ENCODE measurements at regions not wholly inside any gene's neighbourhood (a gene's known extent, or its start where the extent isn't known, plus 50 kb on each side); places are given as distances from the start of the nearest gene placed in this dataset.
A peak's percentile ranks its signal among the peaks of the same experiment; 100 is the strongest.

DNA sequence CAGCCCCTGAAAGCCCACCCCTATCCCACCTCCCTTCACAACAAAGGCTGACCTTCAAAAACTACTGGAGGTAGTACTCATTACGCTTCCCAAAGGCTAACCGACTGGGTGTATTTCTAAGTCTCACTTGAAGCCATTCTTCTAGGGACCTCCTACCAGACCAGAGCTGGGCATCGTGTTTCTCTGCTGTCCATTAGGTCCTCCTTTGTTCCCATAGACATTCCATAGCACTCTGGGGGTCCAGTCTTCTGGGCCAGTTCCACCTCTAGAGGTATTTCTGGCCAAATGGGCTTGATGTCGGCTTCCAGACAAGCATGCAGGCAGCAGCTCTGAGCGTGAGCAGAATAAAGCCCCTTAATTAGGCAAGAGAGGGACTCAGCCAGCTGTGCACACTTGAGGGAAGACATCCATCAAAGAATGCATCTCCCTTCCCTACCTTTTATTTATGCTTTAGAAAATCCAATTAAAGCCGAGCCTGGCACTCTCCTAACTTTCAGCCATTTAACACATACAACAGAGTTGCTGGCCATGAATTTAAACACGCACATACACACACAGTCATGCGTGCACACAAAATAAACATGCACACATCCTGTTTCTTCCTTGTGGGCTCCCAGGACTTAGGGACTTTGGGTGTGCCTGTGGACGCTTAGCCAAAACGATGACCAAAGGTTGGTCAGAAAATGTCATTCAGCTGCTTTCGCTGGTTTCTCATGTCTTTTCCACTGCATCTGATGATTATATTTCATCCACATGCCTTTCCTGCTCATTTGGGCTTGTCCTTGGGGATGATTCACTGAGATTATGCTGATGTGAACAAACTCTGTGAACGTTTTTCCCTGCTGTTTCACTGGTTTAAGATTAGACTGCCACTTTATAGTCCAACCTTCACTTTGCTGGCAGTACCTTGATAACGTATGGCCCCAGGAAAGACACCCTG, 362.0 kb upstream of the NFE2L3 start:
- DNase-seq: no peak

DNA sequence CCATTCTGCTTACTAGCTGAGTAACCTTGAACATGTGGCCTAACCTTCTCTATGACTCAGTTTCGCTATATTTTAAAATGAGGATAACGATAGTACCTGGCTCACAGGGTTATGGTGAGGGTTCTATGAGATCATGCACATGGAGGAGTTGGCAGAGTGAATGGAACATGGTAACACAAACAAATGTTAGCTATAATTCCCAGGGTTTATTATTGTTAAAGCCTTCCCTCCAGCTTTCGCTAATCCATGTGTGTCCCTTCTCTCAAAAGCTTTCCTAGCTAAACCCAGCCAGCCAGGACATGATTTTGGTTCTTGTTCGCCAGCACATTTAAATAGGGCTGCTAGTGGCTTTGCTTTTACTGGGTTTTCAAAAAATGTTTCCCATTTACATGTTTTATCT, 361.0 kb upstream of the NFE2L3 start:
- DNase-seq: no peak

DNA sequence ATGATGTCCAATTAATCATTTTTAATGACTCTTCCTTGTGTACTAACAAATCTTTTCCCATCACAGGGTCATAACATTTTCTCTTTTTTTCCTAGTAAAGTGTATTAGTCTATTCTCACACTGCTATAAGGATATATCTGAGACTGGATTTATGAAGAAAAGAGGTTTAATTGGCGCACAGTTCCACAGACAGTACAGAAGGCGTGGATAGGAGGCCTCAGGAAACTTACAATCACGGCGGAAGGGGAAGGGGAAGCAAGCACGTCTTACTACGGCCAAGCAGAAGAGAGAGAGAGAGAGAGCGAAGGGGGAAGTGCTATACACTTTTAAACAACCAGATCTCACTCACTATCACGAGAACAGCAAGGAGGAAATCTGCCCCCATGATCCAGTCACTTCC, 359.4 kb upstream of the NFE2L3 start:
- no peak for DNase-seq

DNA sequence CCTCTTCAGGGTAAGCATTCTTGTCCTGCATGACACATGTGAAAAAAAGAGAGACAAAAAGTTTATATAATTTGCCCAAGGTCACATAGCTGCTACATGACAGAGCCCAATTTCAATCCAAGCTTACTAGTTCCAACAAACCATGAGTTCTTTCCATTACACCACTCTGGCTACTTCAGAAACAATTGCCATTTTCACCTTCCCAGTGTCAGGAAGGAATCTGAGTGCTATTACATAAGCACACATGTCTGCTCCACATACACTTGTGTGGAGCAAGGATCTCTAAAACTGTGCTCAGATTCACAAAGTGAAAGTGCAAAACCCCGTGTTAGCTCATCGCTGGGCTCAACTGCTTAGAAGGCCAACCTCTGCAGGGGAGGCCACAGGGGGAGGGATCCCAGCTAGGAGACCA, 356.2 kb upstream of the NFE2L3 start:
- no peak for DNase-seq

DNA sequence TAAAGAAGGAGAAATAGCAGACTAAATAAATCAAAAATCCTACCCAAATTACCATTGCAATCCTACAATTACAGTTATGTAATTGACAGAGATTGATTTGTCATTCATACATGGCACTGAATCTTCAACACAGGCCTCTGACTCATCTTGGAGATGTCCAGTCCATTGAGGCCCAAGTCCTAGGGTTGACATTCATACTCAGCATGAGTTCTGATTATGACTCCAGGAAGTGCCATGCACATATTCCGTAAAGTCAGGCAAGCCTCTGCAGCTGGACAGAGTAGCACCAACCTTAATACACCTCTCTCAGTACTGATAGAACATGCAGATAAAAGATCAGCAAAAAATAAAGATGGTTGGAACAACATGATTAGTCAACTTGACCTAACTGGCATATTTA, 353.7 kb upstream of the NFE2L3 start:
- no peak for DNase-seq

DNA sequence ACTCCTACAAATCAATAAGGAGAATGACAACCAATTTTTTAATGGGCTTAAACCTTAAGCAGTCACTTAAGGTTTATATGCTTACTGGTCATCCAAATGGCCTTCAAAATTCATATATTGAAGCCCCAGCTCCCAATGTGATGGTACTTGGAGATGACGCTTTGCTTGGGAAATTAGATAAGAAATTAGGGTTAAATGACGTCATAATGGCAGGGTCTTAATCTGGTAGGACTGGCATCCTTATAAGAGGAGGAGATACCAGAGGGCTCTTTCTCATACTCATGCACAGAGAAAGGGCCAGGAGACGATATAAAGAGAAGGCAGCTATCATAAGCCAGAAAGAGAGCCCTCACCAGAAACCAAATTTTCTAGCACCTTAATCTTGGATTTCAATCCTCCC, 350.8 kb upstream of the NFE2L3 start:
- DNase-seq: no peak

DNA sequence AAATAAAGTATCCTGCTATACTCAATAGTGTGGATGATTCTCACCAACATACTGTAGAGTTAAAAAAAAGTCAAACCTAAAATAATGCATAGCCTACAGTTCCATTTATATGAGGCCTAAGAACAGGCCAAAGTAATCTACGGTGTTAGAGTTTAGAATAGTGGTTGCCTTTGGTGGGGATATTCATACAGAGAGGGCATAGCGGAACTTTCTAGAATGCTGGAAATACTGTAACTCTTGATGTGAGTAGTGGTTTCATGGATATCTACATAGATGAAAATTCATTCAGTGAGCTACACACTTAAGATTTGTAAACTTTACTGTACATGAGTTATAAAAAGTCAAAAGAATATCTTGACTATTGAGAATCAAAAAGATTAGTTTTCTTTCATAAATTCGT, 349.9 kb upstream of the NFE2L3 start:
- DNase-seq: no peak

DNA sequence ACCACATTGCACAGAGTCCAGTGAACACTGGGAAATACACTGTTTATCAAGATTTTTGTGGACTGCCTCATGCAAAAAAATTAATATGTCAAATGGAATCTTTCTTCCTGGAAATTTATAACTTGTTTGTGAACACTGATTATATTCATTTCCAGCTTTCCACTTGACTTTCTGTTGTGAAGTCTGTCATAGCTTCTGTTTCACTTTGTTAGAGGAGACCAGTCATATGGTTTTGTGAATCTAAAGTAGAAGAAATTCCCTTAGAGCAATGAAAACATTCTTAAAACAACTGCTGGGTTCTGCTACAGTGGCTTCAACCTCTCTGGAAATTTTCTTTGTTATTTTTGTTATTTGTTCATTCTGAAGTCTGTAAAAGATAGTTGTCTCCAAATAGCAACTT, 349.5 kb upstream of the NFE2L3 start:
- DNase-seq: no peak

DNA sequence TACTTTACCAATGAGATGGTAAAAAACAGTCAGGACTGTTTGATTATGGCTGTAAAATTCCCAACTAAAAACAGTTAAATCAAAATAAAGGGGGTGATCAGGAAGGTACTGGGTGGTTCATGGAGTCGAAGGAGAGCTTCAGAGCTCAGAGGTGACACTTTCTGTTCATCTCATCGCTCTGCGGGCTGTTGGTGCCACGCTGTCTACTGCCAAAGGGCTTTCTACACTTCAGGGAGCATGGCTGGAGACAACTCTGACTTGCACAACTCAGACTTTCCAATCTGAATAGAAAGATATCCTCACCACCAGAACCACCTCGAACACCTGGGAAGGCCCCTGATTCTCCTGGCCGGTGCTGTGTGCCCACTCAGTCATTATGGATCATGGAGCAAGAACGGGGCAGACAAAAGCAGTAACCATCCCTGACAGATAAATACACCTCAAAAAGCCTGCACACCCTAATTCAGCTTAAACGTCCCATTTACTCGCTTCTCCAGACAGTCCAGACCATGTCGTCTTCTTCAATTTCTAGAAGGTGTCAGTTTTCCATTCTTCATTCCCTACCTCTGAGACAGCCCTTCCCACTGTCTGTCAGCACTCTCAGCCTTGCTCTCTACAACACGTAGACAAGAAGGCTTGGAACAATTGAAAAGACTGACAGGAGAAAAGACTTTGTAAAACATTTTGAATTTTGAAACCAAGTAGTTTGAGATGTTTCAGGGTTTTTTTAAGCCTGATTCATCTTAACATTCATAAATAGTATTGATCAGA, 348.7 kb upstream of the NFE2L3 start:
- DNase-seq: no peak

DNA sequence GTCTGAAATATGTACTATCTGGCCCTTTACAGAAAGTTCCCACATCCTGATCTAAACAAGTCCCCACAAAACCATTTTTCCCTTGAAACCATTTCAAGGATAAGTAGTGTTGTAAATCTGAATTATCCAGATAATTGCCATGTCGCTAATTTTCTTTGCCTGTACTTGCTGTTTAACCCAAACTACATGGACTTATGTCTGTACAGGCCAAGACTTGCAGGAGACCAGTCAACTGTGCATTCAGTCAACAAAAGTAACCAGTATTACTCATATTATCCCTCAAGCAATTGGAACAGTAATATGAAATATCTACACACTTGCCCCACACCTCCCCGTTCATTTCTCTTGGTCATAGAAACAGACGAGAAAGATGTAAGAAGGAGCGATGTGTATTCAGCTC, 347.8 kb upstream of the NFE2L3 start:
- DNase-seq: peak; percentile 24

DNA sequence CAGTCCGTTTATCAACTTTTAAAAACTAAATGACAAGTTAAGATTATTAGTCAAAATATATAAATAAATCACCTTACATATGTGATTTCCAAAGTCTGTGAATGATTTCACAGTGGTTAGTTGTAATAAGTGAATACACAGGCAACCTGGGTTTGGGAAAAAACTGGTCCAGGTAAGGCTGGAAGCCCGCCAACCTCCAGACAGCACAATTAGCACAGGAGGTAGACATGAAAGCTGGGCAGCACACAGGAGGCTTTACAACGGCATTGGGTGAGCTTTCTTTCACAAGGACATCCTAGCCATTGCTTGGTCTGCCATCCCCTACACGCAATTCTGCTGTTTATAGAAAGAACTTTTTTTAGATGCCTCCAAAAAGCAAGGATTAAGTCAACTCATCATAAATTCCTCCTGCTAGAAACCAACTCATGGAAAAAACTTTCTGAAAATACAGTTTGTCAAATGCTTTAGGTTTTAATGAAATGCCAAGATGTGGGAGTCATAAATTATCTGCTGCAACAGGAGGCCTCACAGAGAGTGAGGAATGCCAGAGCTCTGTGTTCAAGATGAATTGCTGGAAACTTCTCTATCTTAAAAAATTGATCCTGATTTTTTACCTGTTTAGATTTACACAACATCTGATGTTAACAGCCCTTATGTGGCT, 346.8 kb upstream of the NFE2L3 start:
- DNase-seq: peak; percentile 56

DNA sequence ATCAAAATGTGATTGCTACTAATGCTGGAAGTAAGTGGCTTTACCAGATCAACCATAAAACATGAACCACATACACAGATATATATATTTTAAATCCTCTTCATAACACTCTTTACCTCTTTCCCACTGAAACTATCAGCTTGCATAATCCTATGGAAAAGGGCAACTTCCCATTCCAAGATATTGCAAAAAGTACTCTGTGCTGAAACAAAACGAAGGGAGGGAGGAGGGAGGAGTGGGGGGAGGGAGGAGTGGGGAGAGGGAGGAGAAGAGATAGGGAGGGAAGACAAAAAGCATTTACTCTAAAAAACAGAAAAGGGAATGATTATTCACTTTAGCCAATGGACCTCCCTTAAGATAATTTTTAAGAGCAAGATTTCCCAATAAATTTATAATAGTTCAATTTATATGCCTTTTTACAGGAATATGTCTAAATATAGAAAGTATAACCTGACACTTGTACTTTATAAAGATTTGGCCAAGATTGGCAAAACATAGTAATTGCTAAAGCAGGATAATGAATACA, 344.8 kb upstream of the NFE2L3 start:
- no peak for DNase-seq

DNA sequence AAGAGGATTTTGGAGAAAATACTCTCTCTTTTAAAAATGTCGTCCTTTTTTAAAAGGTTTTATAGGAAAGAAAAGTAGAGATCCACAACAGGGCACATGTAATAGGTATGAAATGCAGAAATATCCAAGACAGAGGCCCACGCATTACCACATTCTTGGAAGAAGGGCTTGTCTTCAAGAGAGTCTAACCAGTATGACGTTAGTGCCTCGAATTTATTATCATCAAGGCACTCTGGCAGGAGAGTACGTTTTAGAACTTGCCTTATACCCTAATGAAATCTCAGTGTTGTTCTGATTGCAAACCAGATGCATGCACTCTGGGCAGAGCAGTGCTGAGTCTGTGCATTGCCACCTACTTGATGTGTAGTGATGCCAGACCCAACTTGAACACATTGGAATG, 342.6 kb upstream of the NFE2L3 start:
- no peak for DNase-seq

DNA sequence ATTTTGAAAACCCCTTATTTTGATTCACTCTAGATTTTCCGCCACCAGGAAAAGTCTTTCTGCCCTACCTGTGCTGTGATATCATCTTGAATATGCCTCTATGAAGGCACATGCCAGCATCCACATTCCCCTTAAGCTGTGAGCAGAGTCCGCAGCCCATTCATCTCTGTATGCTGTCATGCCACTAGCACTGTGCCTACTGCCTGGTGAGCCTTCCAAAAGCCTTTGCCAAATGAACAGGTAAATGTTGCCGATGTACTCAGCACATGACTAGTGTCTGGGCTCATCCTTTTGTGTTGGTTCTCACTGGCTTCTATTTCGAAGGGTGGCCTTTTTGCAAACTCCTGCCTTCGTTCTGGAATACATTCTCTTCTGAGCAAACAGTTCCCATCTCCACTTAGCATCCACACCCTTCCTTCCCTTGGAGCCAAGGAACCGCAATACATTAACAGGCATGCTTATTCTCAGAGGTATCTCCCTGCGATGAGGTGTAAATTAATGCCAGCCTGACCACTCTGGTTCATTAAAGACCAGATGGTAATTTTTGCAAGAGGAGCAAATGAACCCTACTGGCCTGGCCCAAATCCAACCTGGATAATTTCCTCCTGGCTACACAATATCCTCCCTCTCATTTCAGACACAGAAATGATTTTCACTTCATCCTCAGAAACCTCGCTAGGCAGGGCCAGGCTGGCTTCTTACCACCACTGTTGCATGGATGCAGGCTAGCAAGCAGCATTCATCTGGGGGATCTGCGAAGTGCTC, 339.7 kb upstream of the NFE2L3 start:
- DNase-seq: no peak

DNA sequence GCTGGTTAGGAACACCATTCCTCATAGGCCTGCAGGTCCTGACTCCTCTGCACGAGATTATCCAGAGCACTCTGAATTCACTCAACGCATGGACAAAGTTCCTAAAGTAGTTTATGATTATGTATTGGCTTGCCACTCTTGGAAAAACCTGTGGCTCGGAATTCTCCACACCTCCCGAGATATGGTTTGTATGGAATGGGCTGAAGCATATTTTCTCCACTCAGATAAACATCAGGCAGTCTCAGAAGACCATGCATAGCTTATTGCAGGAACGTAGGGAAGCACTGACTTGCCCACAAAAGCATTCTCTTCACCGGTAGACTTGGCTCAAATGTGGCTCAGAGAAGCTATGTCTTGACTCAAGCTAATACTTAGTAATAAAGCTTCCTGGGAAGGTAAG, 338.6 kb upstream of the NFE2L3 start:
- DNase-seq: no peak

DNA sequence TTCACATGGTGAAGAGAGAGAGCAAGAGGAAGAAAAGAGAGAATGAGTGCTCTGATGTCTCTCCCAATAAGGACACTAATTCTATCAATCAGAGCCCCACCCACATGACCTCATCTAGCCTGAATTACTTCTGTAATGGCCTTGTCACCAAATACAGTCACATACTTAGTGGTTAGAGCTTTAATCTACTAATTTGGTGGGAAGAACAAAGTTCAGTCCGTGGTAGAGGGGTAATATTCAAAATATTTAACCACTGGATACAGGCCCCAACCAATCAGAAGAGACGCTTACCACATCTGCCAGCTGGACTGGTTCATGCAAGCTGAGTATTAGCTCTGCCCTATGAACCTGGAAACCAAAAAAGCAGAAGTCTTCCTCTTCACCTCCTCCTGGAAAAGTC, 336.3 kb upstream of the NFE2L3 start:
- no peak for DNase-seq

DNA sequence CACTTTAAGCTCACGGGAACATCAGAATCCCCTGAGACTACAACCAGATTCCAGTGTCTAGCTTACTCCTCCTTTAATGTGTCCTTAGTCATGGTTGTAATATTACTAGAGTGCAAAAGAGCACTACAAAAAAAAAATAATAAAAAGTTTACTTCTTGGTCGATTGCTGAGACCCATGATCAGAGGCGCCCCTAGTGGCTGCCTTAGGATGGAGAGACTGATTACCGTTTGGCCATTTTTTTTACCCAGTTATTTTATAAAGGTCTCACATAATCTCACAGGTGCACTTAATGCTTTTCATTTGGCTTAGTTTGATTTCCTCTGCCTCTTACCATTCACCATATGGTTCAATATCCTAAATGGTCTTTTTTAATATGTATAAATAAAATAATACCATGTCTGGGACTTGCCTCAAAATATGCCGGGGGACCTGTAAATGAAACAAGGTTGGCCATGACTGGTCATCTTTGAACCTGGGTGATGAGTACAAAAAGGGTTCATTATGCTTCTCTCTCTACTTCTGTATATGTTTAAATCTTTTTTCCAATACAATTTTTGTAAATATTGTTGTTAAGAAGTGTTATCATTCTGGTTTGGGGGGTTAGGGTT, 331.5 kb upstream of the NFE2L3 start:
- peak; percentile 12 for DNase-seq

DNA sequence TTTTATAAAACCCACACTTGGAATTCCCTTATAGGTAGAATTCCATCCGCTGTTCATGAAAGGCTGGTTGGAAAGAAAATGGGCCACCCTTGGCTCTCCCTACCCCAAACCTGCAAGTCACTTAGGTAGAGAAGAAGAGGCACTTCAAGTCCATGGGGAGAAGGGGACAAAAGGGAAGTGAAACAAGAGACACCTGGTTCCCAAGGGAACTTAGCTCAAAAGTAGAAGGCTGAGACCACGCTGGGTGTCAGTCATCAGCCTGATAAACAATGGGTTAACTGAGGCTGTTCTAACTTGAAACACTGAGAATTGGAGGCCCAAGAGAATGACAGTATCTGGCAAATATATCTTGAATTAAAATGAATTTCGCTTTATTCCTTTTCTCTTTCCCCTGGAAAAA, 330.8 kb upstream of the NFE2L3 start:
- DNase-seq: no peak

DNA sequence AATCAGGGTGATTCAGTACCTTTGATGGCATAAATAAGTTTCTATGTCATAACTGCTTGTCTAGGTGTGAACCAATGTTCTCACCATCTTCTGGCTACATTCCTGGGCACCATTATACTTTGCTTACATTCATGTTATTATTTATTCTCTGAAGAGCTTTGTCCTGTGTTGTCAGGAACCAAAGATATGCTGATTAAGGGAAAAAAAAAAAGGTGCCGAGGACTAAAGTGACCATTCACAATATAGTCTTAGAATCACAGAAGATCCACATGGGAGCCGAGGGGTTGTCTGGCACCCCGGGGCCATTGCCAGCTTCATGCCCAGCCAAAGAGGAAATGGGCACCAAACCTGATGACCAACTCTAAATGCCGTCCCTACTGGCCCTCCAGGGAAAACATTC, 329.2 kb upstream of the NFE2L3 start:
- DNase-seq: no peak

DNA sequence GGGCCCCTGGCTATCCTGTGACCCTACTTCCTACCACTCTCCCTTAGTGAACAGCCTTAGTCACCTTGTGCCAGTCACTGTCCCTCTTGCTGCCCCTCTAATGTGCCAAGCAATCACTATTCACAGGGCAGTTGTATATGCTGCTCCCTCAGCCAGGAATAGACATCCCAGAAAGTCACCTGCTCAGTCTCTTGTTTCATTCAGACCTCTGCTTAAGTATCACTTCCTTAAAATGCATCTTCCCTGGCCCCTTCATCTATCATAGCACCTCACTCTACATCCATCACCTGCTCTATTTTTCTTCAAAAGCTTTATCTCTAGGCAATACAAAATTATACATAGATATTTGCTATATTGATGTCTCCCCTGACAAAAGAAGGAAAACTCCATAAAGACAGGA, 328.4 kb upstream of the NFE2L3 start:
- DNase-seq: no peak

DNA sequence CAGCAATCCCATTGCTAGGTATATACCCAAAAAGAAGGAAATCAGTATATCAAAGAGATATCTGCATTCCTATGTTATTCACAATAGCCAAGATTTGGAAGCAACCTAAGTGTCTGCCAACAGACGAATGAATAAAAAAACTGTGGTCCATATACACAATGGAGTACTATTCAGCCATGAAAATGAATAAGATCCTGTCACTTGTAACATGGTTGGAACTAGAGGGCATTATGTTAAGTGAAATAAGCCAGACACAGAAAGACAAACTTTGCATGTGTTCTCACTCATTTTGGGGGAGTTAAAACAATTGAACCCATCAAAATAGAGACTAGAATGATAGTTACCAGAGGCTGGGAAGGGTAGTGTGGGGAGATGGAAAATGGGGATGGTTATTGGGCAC, 323.5 kb upstream of the NFE2L3 start:
- DNase-seq: no peak

DNA sequence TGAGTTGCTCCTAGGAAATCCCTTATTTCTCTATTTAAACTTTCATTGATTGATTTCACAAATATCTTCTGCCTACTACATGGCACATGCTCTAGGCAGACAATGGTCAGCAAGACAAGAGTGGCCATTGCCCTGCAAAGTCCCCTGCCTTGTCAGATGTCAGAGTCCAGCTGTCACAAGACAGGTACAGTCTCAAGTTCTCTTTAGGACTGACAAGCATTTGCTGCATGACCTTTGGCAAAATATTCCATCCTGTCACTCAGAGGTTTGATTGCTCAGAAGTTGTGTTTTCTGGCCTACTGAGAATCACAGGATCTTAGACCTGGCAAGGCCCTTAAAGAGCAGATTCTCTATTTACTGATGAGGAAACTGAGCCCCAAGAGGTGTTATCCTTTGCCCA, 322.3 kb upstream of the NFE2L3 start:
- DNase-seq: no peak

All from DMS79 (cell line).